ENCODE measurements at regions not wholly inside any gene's neighbourhood (a gene's known extent, or its start where the extent isn't known, plus 50 kb on each side); places are given as distances from the start of the nearest gene placed in this dataset.

GRCh38 chr13:30103161-30103840, 204.1 kb downstream of the KATNAL1 start:
- TF ChIP-seq, protein P1, sequence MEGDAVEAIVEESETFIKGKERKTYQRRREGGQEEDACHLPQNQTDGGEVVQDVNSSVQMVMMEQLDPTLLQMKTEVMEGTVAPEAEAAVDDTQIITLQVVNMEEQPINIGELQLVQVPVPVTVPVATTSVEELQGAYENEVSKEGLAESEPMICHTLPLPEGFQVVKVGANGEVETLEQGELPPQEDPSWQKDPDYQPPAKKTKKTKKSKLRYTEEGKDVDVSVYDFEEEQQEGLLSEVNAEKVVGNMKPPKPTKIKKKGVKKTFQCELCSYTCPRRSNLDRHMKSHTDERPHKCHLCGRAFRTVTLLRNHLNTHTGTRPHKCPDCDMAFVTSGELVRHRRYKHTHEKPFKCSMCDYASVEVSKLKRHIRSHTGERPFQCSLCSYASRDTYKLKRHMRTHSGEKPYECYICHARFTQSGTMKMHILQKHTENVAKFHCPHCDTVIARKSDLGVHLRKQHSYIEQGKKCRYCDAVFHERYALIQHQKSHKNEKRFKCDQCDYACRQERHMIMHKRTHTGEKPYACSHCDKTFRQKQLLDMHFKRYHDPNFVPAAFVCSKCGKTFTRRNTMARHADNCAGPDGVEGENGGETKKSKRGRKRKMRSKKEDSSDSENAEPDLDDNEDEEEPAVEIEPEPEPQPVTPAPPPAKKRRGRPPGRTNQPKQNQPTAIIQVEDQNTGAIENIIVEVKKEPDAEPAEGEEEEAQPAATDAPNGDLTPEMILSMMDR (IDR thresholded peaks at IDR 0.05; ENCODE audit: low read depth, low read length, missing control alignments): no peak
- H3K4me3 ChIP-seq (replicated peaks; ENCODE audit: low read depth, low read length): no peak overlapping the region
- DNase-seq (ENCODE audit: extremely low read depth, low read depth): no peak

DNA sequence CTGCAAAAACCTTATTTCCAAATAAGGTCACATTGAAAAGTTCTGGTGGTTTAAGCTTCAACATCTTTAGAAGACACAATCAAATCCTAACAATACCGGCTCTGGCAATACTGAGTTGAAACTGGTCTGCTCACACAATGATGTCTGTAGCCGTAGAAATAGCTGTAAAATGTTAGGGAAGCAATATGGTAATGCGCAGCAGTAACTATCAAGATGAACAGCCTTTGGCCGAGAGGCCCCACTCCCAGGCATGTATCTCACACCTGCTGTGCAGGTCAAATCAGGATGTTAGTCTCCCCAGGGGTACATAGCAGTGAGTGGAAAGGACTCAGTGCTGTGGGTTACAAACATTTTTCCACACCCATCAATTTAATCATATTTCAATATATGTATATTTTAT, 207.1 kb downstream of the KATNAL1 start:
- H3K4me3 ChIP-seq (replicated peaks; ENCODE audit: low read depth, low read length): no peak overlapping the region
- DNase-seq (ENCODE audit: extremely low read depth, low read depth): no peak
- TF ChIP-seq, protein P1 (IDR thresholded peaks at IDR 0.05; ENCODE audit: low read depth, low read length, missing control alignments): no peak

DNA sequence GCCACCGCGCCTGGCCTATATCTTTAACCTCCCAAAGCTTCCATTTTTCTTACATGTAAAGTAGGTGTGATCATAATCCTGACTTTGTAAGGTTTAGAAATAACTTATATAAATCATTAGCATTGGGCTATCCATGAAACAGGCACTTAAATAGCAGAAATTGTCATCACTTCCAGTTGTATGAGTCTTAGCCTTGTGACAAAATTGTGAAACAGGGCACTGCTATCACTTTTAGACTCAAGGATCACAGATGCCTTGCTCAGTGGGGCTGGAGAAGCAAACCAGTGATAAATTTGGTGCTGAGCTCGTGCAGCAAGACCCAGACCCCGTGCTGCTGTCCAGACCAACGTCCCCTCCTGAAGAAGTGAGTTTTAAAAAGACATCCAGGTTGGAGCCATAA, 209.7 kb downstream of the KATNAL1 start:
- TF ChIP-seq, protein P1 (IDR thresholded peaks at IDR 0.05; ENCODE audit: low read depth, low read length, missing control alignments): no peak
- DNase-seq (ENCODE audit: extremely low read depth, low read depth): no peak
- no peak overlapping the region for H3K4me3 ChIP-seq (replicated peaks; ENCODE audit: low read depth, low read length)

- TF ChIP-seq, protein P1 (IDR thresholded peaks at IDR 0.05; ENCODE audit: low read depth, low read length, missing control alignments): no peak
- H3K4me3 ChIP-seq (replicated peaks; ENCODE audit: low read depth, low read length): no peak overlapping the region
- DNase-seq (ENCODE audit: extremely low read depth, low read depth): no peak
Measured at GRCh38 chr13:30097089-30097488, 210.3 kb downstream of the KATNAL1 start.

- TF ChIP-seq, protein P1 (IDR thresholded peaks at IDR 0.05; ENCODE audit: low read depth, low read length, missing control alignments): no peak
- DNase-seq (ENCODE audit: extremely low read depth, low read depth): no peak
- no peak overlapping the region for H3K4me3 ChIP-seq (replicated peaks; ENCODE audit: low read depth, low read length)
Measured at GRCh38 chr13:30094015-30094414, 213.3 kb downstream of the KATNAL1 start.

DNA sequence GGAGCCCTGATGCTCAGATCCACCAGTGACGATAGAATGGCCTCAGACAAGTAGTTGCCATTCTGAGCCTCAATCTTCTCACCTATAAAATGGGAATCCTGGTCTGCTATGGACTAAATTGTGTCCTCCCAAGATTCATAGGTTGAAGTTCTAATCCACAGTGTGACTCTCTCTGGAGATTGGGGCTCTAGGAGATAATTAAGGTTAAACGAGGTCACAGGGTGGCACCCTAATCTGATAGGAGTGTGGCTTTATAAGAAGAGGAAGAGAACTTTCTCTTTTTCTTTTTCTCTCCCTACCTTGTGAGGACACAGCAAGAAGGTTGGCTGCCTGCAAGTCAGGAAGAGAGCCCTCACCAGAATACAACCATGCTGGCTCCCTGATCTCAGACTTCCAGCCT, 214.1 kb downstream of the KATNAL1 start:
- no peak for DNase-seq (ENCODE audit: extremely low read depth, low read depth)
- TF ChIP-seq, protein P1 (IDR thresholded peaks at IDR 0.05; ENCODE audit: low read depth, low read length, missing control alignments): no peak
- H3K4me3 ChIP-seq (replicated peaks; ENCODE audit: low read depth, low read length): no peak overlapping the region

DNA sequence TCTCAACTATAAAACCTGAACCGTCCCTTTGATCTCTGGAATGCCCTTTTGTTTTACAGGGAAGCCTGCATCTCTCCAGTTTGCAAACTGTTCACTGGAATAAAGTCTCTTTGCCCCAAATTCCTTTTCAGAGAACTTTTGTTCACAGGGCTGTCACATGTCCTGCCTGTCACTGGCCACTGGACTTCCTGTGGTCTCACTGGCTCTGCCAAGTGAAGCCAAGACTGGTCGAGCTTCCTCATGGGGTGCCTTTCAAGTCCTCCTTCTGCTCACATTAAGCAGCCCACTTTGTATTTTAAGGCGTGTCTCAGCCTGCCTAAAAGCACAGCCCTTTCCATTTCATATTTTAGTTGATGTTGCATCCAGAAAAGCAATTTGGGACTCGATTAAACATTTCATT, 215.7 kb downstream of the KATNAL1 start:
- H3K4me3 ChIP-seq (replicated peaks; ENCODE audit: low read depth, low read length): no peak overlapping the region
- TF ChIP-seq, protein P1 (IDR thresholded peaks at IDR 0.05; ENCODE audit: low read depth, low read length, missing control alignments): no peak
- no peak for DNase-seq (ENCODE audit: extremely low read depth, low read depth)

All from HFF-Myc (cell line).